SW480 (cell line): ENCODE measurements at regions not wholly inside any gene's neighbourhood (a gene's known extent, or its start where the extent isn't known, plus 50 kb on each side); places are given as distances from the start of the nearest gene placed in this dataset.

Experiments
- DNase-seq: peaks from one replicate; pipeline ENCODE4 v3.0.0-alpha.2; 2016; ENCODE audit warnings: low spot score

DNA sequence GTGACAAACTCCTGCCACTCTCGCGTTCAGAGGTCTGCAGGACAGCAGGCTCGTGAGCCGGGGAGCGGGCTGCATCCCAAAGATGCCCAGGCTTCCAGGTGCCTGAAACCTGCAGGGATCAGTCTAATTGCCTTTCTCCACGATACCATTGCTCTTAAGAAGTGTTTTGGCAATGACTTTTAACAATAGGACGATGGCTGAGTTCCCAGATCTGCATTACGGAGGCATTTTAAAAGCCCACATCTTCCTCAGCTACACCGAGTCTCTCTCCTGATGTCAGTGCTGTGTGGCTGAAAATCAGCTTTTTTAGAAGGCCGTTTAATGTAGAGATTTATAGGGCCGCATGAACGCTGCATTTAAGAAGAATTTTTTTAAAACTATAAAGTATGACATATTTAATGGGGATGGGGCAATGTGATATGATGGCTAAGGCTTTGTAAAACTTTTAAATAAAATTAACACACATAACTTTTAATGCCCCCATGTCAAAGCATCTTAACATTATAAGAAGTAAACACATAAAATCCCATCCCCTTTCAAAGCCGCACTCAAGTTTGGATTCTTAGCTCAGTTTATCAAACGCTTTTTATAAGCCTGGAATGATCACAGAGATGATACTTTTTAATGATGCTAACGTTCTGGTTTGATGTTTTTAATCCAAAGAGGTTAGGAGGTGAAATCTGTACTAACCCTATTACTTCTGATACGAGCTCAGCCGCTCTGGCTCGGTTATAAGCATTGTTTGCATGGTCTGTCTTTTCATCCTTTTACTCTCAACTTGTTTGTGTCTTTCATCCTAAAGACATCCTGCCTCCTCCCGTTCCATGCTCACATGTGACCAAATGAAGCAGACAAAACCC is 386.0 kb downstream of the SMOC2 start:
- DNase-seq: no peak

DNA sequence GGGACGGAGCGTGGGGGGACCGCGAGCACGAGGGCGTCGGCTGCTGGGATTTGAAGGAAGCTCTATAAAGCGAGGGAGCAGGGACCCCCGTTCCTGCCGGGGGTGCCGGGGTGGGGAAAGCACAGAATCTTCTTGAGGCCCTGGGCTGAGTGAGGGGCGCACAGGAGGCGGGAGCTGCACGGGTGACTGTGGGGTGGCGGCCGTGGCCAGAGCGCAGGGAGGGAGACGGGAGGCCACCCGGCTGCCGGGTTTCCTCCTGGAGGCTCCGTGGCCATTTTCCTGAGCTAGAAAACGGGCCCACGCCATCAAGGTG is 385.1 kb downstream of the SMOC2 start:
- DNase-seq: no peak

- no peak for DNase-seq
Observed at GRCh38 chr6:168825226-168826077, 384.5 kb downstream of the SMOC2 start.

DNA sequence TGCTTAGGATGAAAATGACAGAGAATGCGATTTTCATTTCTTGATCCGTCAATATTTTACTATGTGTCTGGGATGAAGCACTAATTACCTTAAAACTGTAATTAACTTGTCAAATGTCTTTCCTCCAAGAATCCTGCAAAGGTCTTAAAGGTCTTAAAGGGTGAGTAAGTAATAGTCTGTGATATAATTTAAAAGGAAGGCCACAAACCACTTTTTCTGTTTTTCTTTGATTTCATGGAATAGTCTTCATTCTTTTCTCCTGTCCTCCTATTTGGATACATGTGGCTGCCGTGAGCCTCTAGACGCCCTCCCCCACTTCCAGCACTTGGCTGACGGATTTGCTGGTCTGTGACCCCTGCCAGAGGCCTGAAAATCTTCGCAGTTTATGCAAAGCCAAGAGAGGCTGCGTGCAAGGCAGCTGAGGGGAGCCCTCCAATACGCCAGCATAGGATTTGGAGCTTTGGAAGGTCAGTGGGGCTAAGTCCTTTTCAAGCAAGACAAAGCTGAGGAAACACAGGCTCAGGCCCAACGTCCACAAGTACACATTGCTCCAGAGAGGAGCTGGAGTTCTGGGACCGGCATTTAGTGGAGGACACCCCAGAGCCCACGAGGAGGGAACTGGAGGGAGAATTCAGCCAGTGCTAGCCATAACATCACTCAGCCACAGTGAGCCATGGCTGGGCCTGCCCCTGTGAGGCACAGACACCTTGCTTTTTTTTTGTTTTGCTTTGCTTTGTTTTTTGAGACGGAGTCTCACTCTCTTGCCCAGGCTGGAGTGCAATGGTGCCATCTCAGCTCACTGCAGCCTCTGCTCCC is 382.6 kb downstream of the SMOC2 start:
- no peak for DNase-seq

DNA sequence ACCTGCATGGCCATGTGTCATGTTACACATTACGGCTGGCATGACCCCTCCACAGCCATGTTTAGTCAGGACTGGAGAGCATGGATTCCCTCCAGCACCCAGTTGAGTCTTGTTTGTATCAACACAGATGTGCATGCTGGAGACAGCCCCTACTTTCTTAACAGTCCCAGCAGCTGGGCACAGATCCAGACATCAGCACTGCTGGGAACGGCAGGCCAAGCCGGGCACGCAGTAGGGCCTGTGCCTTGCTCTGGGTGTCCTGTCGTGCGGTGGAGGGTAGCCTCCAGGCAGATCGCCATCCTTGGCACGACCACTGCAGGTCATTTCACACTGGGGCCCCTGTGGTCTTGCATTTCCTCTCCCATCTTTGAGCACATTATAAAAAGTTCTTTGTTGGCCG is 381.4 kb downstream of the SMOC2 start:
- DNase-seq: no peak

DNA sequence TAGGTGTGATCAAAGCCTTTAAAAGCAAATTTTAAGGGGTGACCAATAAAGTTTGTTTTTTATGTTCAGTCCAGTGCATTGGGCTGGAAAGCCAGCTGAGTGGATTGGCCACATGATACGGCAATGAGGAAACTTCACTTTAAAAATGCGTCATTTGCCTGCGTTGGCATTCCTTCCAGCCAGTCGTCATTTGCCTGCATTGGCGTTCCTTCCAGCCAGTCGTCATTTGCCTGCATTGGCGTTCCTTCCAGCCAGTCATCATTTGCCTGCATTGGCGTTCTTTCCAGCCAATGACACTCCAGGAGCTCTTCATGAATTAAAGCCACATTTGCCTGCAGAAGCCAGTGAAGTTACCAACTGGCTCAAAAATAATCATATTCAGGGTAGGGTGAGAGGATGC is 378.6 kb downstream of the SMOC2 start:
- no peak for DNase-seq

DNA sequence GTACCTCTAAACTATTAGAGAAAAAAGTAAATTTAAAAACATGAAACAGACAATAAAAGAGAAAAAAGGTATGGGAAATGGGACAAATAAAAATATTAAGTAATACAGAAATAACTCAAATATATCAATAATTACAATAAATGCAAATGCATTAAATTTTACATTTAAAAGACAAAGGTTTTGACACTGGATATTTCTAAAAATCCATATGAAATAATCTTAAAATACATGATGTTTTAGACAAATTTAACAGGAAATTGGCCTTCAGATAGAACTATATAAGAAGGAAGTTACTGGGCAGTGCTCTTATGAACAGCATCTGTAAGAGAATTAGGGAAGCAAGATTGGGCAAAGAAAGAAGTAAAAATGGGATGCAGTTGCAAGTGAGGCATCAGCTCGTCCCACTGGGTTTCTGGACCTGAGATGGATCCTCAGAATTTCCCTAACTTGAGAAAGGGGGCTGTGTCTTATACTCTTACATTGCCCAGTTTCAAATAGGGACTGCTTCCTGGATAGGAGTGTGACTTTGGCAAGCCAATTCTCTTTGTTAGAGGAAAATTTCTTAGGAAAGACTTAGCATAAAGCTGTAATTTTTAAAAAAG is 376.7 kb downstream of the SMOC2 start:
- DNase-seq: no peak

GRCh38 chr6:168815229-168815628 is 374.2 kb downstream of the SMOC2 start:
- no peak for DNase-seq

DNA sequence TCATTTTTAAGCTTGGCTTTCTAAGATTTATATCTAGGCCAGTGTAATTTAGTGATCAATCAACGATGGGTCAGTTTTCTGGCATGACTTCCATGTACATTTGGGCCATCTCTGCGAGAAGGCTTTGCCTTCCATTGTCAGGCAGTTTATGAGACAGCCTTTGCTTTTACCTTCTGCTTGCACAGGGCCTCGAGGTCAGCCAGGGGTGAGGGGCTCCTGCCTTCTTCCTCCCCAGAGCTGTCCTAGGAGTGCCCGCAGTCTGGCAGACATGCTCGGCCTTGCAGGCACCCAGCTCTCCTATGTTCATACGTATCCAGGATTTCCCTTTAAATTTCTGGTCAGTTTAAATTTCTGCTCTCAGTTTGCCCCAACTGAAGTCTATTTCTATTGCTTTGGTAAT is 367.2 kb downstream of the SMOC2 start:
- no peak for DNase-seq

DNA sequence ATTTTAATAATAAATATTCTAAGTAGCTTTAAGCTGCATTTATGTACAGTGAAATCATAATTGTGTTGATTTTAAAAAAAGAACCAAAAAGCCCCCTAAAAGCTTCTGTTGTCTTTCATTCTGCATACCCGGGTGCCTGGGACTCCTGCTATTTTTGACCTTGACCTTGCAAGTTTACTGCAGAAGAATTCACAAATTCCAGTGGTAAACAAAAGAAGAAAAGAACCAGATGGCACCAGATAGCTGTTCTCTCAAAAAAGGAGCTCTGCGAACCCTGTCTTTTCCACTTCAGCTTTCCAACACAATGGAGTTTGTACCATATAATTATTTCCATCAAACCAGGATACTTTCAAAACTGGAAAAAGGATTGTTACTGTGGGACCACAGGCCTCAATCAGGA is 363.3 kb downstream of the SMOC2 start:
- DNase-seq: no peak

- DNase-seq: no peak
Observed at GRCh38 chr6:168803874-168804273, 362.9 kb downstream of the SMOC2 start.

GRCh38 chr6:168799067-168799466 is 358.1 kb downstream of the SMOC2 start:
- DNase-seq: no peak

GRCh38 chr6:168796106-168796505 is 355.1 kb downstream of the SMOC2 start:
- peak; percentile 14 for DNase-seq

DNA sequence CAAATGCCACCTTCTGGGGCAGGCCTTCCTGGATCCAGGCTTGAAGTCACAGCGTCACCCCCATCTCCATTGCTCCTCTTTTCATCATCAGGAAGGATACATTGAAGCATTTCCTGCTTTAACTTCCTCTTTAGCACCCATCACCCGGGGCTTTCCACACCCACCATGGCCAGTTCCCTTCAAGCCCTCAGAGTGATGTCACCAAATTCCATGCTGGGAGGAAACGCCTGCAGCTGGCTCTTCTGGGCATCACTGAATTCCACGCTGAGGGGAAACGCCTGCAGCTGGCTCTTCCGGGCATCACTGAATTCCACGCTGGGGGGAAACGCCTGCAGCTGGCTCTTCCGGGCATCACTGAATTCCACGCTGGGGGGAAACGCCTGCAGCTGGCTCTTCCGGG is 354.6 kb downstream of the SMOC2 start:
- DNase-seq: peak; percentile 49

DNA sequence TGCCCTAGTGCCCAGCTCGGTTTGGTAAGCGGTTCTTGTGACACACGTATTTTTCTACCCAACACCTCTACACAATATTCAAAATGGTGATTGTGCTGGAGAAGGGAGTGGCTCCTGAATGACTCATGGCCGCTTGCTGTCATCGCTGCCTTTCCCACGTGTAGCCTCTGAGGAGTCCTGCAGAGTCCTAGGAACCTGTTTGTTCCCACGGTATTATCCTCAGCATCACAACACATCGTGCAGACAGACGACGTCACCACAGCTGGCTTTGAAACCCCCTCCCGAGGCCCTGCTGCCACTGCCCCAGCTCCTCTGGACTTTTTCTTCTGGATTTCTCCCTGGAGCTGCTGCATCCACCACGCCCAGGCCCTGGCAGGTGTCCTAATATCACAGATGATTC is 353.5 kb downstream of the SMOC2 start:
- DNase-seq: peak; percentile 37

DNA sequence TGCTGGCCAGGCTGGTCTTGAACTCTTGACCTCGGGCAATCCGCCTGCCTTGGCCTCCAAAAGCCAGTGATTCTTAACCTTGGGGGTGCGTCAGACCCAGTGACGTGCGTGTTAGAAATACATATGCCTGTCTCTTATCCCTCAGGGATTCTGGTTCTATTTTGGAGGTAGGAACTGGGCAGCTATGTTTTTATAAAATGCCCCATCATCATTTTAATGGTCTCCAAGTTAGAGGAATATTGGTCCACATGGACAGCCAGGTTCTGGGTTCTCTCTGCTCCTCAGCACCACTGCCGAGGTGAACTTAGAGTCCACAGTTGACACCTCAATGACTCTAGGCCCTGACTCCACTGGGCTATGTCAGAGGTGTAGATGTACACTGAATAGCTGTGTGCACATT is 352.7 kb downstream of the SMOC2 start:
- no peak for DNase-seq

DNA sequence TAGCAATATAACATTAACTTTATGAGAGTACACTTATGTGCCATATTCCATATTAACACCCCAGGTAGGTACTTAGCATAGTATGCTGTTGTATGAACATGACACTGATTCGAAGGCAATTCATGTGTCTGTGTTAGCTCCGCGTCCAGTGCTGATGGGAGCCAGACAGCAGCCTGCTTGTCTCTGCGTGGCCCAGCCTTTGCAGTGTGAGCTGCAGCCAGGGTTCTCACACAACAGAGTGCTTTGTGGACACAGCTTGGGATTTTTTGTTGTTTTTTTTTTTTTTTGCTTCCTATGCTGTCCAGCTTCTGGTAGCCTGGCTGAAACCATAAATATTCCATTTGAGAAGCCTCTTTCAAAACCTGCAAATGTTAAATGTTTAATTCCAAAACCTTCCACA is 350.9 kb downstream of the SMOC2 start:
- DNase-seq: no peak

GRCh38 chr6:168789699-168790098 is 348.7 kb downstream of the SMOC2 start:
- no peak for DNase-seq

DNA sequence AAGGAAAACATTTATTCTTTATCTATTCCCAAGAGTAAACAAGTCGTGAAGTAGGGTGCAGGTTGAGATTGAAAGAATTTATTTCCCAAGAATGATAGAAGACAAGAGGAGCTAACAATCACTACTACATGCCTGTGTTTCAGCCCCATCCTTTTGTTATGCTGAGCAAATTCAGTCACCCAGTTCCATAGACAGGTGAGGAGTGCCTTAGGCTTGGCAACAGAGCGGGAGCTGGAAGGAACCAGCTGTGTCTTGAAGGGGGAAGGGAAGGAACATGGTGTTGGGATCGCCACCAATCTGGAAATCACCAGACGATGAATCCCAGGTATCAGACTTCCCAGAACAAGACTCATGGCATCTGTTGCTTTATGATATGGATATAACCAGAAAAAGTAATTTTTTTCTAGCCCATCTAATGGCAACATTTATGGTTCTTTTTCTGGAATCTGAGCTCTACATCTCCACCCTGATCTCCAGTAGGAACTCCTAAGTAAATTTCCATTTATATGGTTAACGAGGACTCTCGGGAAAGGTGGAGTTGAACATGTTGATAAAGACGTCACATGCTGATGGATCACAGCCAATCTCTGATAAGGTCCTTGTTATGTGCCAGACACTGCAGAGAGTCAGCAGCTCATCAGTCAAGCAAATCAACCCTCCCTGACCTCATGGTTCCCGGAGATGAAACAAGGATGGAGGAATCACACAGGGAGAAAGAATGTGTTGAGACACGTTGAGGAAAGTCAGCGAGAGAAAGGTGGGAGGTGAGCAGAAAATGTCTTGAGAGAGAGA is 344.9 kb downstream of the SMOC2 start:
- DNase-seq: no peak

- no peak for DNase-seq
Observed at GRCh38 chr6:168784426-168784825, 343.4 kb downstream of the SMOC2 start.

- no peak for DNase-seq
Observed at GRCh38 chr6:168783720-168784119, 342.7 kb downstream of the SMOC2 start.
